Parathyroid adenoma (tissue), 2 donors: ENCODE measurements at regions not wholly inside any gene's neighbourhood (a gene's known extent, or its start where the extent isn't known, plus 50 kb on each side); places are given as distances from the start of the nearest gene placed in this dataset.

ENCODE experiments used
- H2AFZ ChIP-seq: fragments of 300-600 bp; sonication (generic); one replicate; pipeline ENCODE4 v1.7.0; 2017; ENCODE audit warnings: antibody characterized with exemption, mild to moderate bottlenecking
- H3K27ac ChIP-seq: fragments of 300-600 bp; sonication (generic); one replicate; pipeline ENCODE4 v1.7.0; 2017
- H3K27me3 ChIP-seq: fragments of 300-600 bp; sonication (generic); one replicate; pipeline ENCODE4 v1.7.0; 2017; ENCODE audit warnings: low read length; ENCODE audit not compliant: control insufficient read depth, insufficient read depth
- H3K36me3 ChIP-seq: fragments of 300-600 bp; sonication (generic); one replicate; pipeline ENCODE4 v1.7.0; 2017; ENCODE audit warnings: low read length; ENCODE audit not compliant: control insufficient read depth, insufficient read depth
- H3K4me1 ChIP-seq: fragments of 300-600 bp; sonication (generic); one replicate; pipeline ENCODE4 v1.7.0; 2017; ENCODE audit warnings: control low read depth
- H3K4me2 ChIP-seq: fragments of 300-600 bp; sonication (generic); one replicate; pipeline ENCODE4 v1.7.0; 2017; ENCODE audit warnings: low read length
- H3K4me3 ChIP-seq: fragments of 300-600 bp; sonication (generic); one replicate; pipeline ENCODE4 v1.7.0; 2017; ENCODE audit warnings: low read depth, low read length
- H3K79me2 ChIP-seq: fragments of 300-600 bp; sonication (generic); one replicate; pipeline ENCODE4 v1.7.0; 2017; ENCODE audit warnings: control low read depth
- H3K9ac ChIP-seq: fragments of 300-600 bp; sonication (generic); one replicate; pipeline ENCODE4 v1.7.0; 2017; ENCODE audit warnings: mild to moderate bottlenecking
- H3K9me3 ChIP-seq: fragments of 300-600 bp; sonication (generic); one replicate; pipeline ENCODE4 v1.7.0; 2017; ENCODE audit warnings: low read length; ENCODE audit not compliant: control insufficient read depth
- TF ChIP-seq, protein P1 (sequence below): fragments of 300-600 bp; sonication (generic); IDR thresholded peaks from one replicate; pipeline ENCODE4 v1.7.0; 2017; ENCODE audit warnings: antibody characterized with exemption, mild to moderate bottlenecking
- donor health status: primary hyperparathyroidism.

DNA sequence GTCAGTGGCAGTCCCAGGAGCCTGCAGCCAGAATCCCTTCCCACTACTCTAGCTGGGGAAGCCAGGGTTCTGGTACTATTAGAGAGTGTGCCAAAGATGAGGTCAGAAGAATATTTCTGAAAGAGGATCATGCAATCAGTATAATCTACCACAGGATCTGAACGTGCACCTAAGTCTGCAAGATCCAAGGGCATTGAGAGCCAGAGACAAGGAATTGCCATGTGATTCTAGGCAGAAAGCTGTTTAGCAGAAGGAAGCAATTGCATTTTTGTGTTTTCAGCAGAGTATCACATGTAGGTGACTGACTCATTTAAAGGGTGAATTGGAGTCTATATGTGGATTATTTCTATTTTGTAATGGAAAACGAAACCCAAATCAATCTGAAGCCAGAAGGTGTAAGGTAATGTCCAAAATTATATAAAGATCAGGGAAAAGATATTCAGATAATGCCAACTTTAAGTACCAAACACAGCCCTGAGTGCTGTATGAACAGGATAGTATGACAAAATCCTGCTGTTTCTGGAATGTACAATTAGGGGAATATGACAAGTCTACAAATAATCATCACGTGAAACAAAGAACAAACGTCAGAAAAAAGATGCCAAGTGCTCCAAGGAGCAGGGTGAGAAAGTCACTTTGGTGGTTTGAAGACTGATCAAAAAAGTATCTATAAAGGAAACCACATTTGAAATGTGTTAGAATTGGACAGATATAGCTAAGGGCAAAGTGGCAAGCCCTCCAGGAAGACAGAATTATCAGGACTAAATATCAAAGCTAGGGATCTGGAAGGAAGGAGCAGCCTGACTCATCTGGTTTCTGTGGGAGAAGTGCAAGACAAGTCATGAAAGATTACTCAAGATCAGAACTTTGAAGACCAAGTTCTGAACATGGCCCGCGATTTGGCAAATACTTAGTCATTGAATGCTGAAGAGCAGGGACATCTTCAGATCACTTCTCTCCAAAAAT is 1036.6 kb downstream of the NTRK3 start:
- TF ChIP-seq, protein P1, sequence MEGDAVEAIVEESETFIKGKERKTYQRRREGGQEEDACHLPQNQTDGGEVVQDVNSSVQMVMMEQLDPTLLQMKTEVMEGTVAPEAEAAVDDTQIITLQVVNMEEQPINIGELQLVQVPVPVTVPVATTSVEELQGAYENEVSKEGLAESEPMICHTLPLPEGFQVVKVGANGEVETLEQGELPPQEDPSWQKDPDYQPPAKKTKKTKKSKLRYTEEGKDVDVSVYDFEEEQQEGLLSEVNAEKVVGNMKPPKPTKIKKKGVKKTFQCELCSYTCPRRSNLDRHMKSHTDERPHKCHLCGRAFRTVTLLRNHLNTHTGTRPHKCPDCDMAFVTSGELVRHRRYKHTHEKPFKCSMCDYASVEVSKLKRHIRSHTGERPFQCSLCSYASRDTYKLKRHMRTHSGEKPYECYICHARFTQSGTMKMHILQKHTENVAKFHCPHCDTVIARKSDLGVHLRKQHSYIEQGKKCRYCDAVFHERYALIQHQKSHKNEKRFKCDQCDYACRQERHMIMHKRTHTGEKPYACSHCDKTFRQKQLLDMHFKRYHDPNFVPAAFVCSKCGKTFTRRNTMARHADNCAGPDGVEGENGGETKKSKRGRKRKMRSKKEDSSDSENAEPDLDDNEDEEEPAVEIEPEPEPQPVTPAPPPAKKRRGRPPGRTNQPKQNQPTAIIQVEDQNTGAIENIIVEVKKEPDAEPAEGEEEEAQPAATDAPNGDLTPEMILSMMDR: no peak
- Histone ChIP-seq H3K4me1 (no peaks in the 10 kb centered on the region), H3K9me3 (no peaks in the 10 kb centered on the region), H2AFZ (no peak overlapping the region), H3K4me2 (no peak overlapping the region), H3K79me2 (no peaks in the 10 kb centered on the region), H3K9ac (no peak overlapping the region), H3K4me3 (no peak overlapping the region), H3K36me3 (no peaks in the 10 kb centered on the region), H3K27ac (no peak overlapping the region), H3K27me3 (no peaks in the 10 kb centered on the region)

DNA sequence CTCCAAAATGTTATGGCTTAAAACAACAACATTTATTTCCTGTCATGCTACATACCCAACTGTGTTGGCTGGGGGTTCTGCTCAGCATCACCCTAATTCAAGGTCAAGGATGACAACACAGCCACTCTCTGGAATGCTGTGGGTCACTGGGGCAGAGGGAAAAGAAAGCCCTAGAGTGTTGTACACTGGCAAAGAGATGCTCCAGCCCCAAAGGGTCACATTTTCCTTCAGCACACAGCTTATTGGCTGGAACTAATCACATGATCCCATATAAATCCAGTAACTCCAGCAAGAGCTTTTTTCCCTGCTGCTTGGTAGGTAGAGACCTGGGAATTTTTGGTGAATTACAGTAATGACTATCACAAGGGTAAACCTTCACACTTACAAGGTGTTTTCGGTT is 1041.4 kb downstream of the NTRK3 start:
- Histone ChIP-seq H3K4me3 (no peak overlapping the region), H3K27me3 (no peaks in the 10 kb centered on the region), H2AFZ (no peak overlapping the region), H3K79me2 (no peaks in the 10 kb centered on the region), H3K9ac (no peak overlapping the region), H3K27ac (no peak overlapping the region), H3K9me3 (no peaks in the 10 kb centered on the region), H3K4me1 (no peaks in the 10 kb centered on the region), H3K36me3 (no peaks in the 10 kb centered on the region), H3K4me2 (no peak overlapping the region)
- TF ChIP-seq, protein P1: no peak

DNA sequence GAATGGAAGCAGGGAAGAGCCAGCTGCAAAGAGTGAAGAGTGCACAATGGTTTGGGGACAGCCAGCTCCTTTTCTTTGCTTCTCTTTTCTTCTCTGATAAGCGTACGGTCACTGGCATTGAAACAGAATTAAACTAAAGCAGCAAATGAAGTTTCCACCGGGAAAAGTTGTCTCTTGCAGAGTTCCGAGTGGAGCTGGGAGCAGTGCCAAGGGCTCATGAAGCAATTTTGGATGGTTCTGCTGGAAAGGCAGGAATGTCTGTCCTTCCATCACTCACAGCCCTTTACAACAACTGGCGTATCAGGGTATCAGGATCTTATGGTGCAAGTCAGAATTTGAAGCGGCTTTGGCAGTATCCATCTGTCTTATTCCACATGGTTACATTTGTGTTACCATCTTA is 1042.9 kb downstream of the NTRK3 start:
- Histone ChIP-seq H3K27me3 (no peaks in the 10 kb centered on the region), H2AFZ (no peak overlapping the region), H3K4me1 (no peaks in the 10 kb centered on the region), H3K27ac (no peak overlapping the region), H3K4me2 (no peak overlapping the region), H3K9me3 (no peaks in the 10 kb centered on the region), H3K9ac (no peak overlapping the region), H3K4me3 (no peak overlapping the region), H3K79me2 (no peaks in the 10 kb centered on the region), H3K36me3 (no peaks in the 10 kb centered on the region)
- TF ChIP-seq, protein P1: no peak

DNA sequence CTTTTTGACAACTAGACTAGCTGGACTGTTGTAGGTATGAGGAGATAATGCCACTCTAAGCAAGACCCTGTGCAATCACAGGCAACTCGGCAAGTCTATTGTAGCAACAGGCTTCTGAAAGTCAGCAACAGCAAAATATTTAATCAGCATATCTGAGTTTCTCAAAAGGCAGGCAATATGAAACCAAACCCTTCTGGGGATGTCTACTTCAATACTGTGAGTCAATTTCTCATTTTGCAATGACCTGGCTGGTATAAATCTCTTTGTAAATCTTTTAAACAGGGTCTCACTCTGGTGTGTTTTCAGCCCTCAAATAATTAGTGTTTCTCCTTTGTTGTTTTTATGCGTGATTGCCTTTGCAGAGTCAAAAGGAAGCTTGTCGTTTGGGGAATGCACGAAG is 1044.5 kb downstream of the NTRK3 start:
- H3K79me2 ChIP-seq: no peaks in the 10 kb centered on the region
- no peak overlapping the region for H3K4me2 ChIP-seq
- no peaks in the 10 kb centered on the region for H3K4me1 ChIP-seq
- TF ChIP-seq, protein P1: no peak
- H3K9me3 ChIP-seq: no peaks in the 10 kb centered on the region
- H3K4me3 ChIP-seq: no peak overlapping the region
- no peaks in the 10 kb centered on the region for H3K36me3 ChIP-seq
- no peak overlapping the region for H3K27ac ChIP-seq
- H2AFZ ChIP-seq: no peak overlapping the region
- H3K9ac ChIP-seq: no peak overlapping the region
- H3K27me3 ChIP-seq: no peaks in the 10 kb centered on the region

DNA sequence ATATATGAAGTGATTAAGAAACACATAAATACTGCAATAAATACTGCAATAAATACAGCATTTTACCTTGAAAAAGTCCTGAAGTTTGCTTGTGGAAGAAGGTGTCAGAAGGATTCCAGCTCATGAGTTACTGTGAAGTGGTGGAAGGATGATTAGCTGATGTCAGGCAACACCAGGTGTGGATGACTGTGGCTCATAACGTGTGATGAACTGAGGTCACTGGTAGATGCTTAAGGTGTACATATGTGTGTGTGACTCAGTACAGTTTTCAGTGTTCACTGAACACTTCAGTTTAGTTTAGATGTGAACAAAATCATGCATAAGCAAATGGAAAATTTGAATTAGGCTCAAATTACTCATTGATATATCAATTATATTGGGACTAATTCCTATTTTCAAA is 1045.0 kb downstream of the NTRK3 start:
- no peak overlapping the region for H3K27ac ChIP-seq
- no peak overlapping the region for H2AFZ ChIP-seq

More for the DNA sequence above, 1045.0 kb downstream of the NTRK3 start:
- H3K9me3 ChIP-seq: no peaks in the 10 kb centered on the region
- no peaks in the 10 kb centered on the region for H3K36me3 ChIP-seq
- TF ChIP-seq, protein P1: no peak
- no peak overlapping the region for H3K9ac ChIP-seq
- H3K4me2 ChIP-seq: no peak overlapping the region
- H3K79me2 ChIP-seq: no peaks in the 10 kb centered on the region
- H3K27me3 ChIP-seq: no peaks in the 10 kb centered on the region
- no peak overlapping the region for H3K4me3 ChIP-seq
- H3K4me1 ChIP-seq: no peaks in the 10 kb centered on the region
